ENCODE measurements at regions not wholly inside any gene's neighbourhood (a gene's known extent, or its start where the extent isn't known, plus 50 kb on each side); places are given as distances from the start of the nearest gene placed in this dataset.
"Not testable (repeated sequence)": the region's sequence is repeated elsewhere in the genome, so short reads cannot be mapped to it uniquely, and the experiment has no call there.

- no peak overlapping the region for H3K27ac ChIP-seq
- no peak overlapping the region for H3K4me3 ChIP-seq
- H3K79me2 ChIP-seq = no peaks in the 10 kb centered on the region
- H2AFZ ChIP-seq = no peak overlapping the region
- DNase-seq (ENCODE audit: low spot score) = no peak
- no peaks in the 10 kb centered on the region for H3K4me1 ChIP-seq (ENCODE audit: insufficient read depth)
- H3K4me2 ChIP-seq = no peak overlapping the region
- no peaks in the 10 kb centered on the region for H3K9me2 ChIP-seq (replicated peaks; ENCODE audit: insufficient read depth)
- H3K9me3 ChIP-seq (ENCODE audit: low read depth) = no peaks in the 10 kb centered on the region
- H3K36me3 ChIP-seq (replicated peaks; ENCODE audit: insufficient read depth, low read depth) = no peaks in the 10 kb centered on the region
- no peaks in the 10 kb centered on the region for H3K27me3 ChIP-seq
- no peak for TF ChIP-seq EZH2 (IDR thresholded peaks at IDR 0.05; ENCODE audit: borderline replicate concordance)
- peak; percentile 20 for TF ChIP-seq CTCF (IDR thresholded peaks at IDR 0.05; ENCODE audit: poor library complexity)
- no peaks in the 10 kb centered on the region for H4K20me1 ChIP-seq (ENCODE audit: insufficient read depth, poor library complexity, severe bottlenecking)
Measured at GRCh38 chr5:108451269-108451668, 69.4 kb upstream of the FBXL17 start.

- not testable (repeated sequence) for H3K4me2 ChIP-seq; H3K36me3 ChIP-seq (replicated peaks; ENCODE audit: insufficient read depth, low read depth); H3K27ac ChIP-seq; H2AFZ ChIP-seq; DNase-seq (ENCODE audit: low spot score); H3K4me1 ChIP-seq (ENCODE audit: insufficient read depth); H3K27me3 ChIP-seq; H3K9me2 ChIP-seq (replicated peaks; ENCODE audit: insufficient read depth); H3K9me3 ChIP-seq (ENCODE audit: low read depth); H3K4me3 ChIP-seq; H3K79me2 ChIP-seq; H4K20me1 ChIP-seq (ENCODE audit: insufficient read depth, poor library complexity, severe bottlenecking)
- 100% methylated on average over 3 of the region's 3 CpGs for WGBS (ENCODE audit: low lambda C conversion rate, missing lambda C conversion rate)
Measured at GRCh38 chr5:108444130-108444529, 62.2 kb upstream of the FBXL17 start.

GRCh38 chr5:108442063-108442651 is 60.3 kb upstream of the FBXL17 start:
- H3K27ac ChIP-seq; H3K36me3 ChIP-seq (replicated peaks; ENCODE audit: insufficient read depth, low read depth); H3K4me2 ChIP-seq; H3K9me3 ChIP-seq (ENCODE audit: low read depth); H3K9me2 ChIP-seq (replicated peaks; ENCODE audit: insufficient read depth); H3K4me1 ChIP-seq (ENCODE audit: insufficient read depth); H3K79me2 ChIP-seq; H3K4me3 ChIP-seq; H4K20me1 ChIP-seq (ENCODE audit: insufficient read depth, poor library complexity, severe bottlenecking); H2AFZ ChIP-seq; H3K27me3 ChIP-seq; DNase-seq (ENCODE audit: low spot score): not testable (repeated sequence)
- WGBS (ENCODE audit: low lambda C conversion rate, missing lambda C conversion rate) = 95% methylated on average over 21 of the region's 24 CpGs

GRCh38 chr5:108437425-108437824 is 55.5 kb upstream of the FBXL17 start:
- TF ChIP-seq CTCF (IDR thresholded peaks at IDR 0.05; ENCODE audit: poor library complexity) (no peak), EZH2phosphoT487 (IDR thresholded peaks at IDR 0.05; ENCODE audit: low read depth, severe bottlenecking, unreplicated experiment) (no peak), EZH2 (IDR thresholded peaks at IDR 0.05; ENCODE audit: borderline replicate concordance) (no peak)
- WGBS (ENCODE audit: low lambda C conversion rate, missing lambda C conversion rate) = 68% methylated on average over 1 of the region's 1 CpG
- Histone ChIP-seq H3K4me3 (no peak overlapping the region), H3K4me2 (no peak overlapping the region), H3K27ac (no peak overlapping the region), H3K27me3 (no peaks in the 10 kb centered on the region), H3K4me1 (ENCODE audit: insufficient read depth) (no peaks in the 10 kb centered on the region), H3K79me2 (no peaks in the 10 kb centered on the region), H3K9me2 (replicated peaks; ENCODE audit: insufficient read depth) (no peaks in the 10 kb centered on the region), H4K20me1 (ENCODE audit: insufficient read depth, poor library complexity, severe bottlenecking) (no peaks in the 10 kb centered on the region), H3K9me3 (ENCODE audit: low read depth) (no peaks in the 10 kb centered on the region), H2AFZ (no peak overlapping the region), H3K36me3 (replicated peaks; ENCODE audit: insufficient read depth, low read depth) (no peaks in the 10 kb centered on the region)
- DNase-seq (ENCODE audit: low spot score) = peak; percentile 34

- H4K20me1 ChIP-seq (ENCODE audit: insufficient read depth, poor library complexity, severe bottlenecking) = no peaks in the 10 kb centered on the region
- no peak overlapping the region for H3K4me2 ChIP-seq
- DNase-seq (ENCODE audit: low spot score) = no peak
- H3K4me3 ChIP-seq = no peak overlapping the region
- H3K4me1 ChIP-seq (ENCODE audit: insufficient read depth) = no peaks in the 10 kb centered on the region
- H3K9me2 ChIP-seq (replicated peaks; ENCODE audit: insufficient read depth) = no peaks in the 10 kb centered on the region
- H2AFZ ChIP-seq = no peak overlapping the region
- H3K9me3 ChIP-seq (ENCODE audit: low read depth) = no peaks in the 10 kb centered on the region
- TF ChIP-seq CTCF (IDR thresholded peaks at IDR 0.05; ENCODE audit: poor library complexity) (no peak), EZH2phosphoT487 (IDR thresholded peaks at IDR 0.05; ENCODE audit: low read depth, severe bottlenecking, unreplicated experiment) (no peak), EZH2 (IDR thresholded peaks at IDR 0.05; ENCODE audit: borderline replicate concordance) (no peak)
- WGBS (ENCODE audit: low lambda C conversion rate, missing lambda C conversion rate) = 87% methylated on average over 5 of the region's 5 CpGs
- H3K79me2 ChIP-seq = no peaks in the 10 kb centered on the region
- no peaks in the 10 kb centered on the region for H3K36me3 ChIP-seq (replicated peaks; ENCODE audit: insufficient read depth, low read depth)
- no peaks in the 10 kb centered on the region for H3K27me3 ChIP-seq
- no peak overlapping the region for H3K27ac ChIP-seq
Measured at GRCh38 chr5:108436696-108437095, 54.8 kb upstream of the FBXL17 start.
